Neural cell (in vitro differentiated cells): ENCODE measurements at regions not wholly inside any gene's neighbourhood (a gene's known extent, or its start where the extent isn't known, plus 50 kb on each side); places are given as distances from the start of the nearest gene placed in this dataset.

ENCODE experiments used
- H2AFZ ChIP-seq: fragments of 200-600, 300-800 bp; sonication (generic), shearing (Covaris generic); 2 replicates; pipeline ENCODE4 v1.6.0; 2014; ENCODE audit warnings: low read depth, mild to moderate bottlenecking, antibody characterized with exemption, low read length, moderate library complexity
- H3F3A ChIP-seq: fragments of 200-600 bp; shearing (Covaris generic); 2 replicates; pipeline ENCODE4 v1.6.1; 2016; ENCODE audit warnings: mild to moderate bottlenecking, moderate library complexity, mixed read lengths, antibody characterized with exemption, low read length; ENCODE audit not compliant: insufficient read depth, poor library complexity, severe bottlenecking
- H3K27ac ChIP-seq: fragments of 200-600, 300-800 bp; sonication (generic), shearing (Covaris generic); 2 replicates; pipeline ENCODE4 v1.5.1; 2014; ENCODE audit warnings: mild to moderate bottlenecking, low read length, moderate library complexity
- H3K27me3 ChIP-seq: fragments of 300-800, 200-600 bp; sonication (generic), shearing (Covaris generic); 2 replicates; pipeline ENCODE4 v1.6.0; 2014; ENCODE audit warnings: mild to moderate bottlenecking, low read depth, low read length, moderate library complexity; ENCODE audit not compliant: insufficient read depth
- H3K36me3 ChIP-seq: fragments of 300-800, 200-600 bp; sonication (generic), shearing (Covaris generic); 2 replicates; pipeline ENCODE4 v1.5.1; 2014; ENCODE audit warnings: mild to moderate bottlenecking, antibody characterized with exemption, low read length, moderate library complexity; ENCODE audit not compliant: insufficient read depth
- H3K4me2 ChIP-seq: fragments of 300-800, 200-600 bp; sonication (generic), shearing (Covaris generic); 2 replicates; pipeline ENCODE4 v1.6.0; 2014; ENCODE audit warnings: mild to moderate bottlenecking, low read length
- H3K4me3 ChIP-seq: fragments of 300-800, 200-600 bp; sonication (generic), shearing (Covaris generic); 2 replicates; pipeline ENCODE4 v1.5.1; 2014; ENCODE audit warnings: mild to moderate bottlenecking, low read length, moderate library complexity
- H3K79me2 ChIP-seq: fragments of 200-600 bp; shearing (Covaris generic); replicated peaks from 2 replicates; pipeline ENCODE4 v1.6.0; 2014; ENCODE audit warnings: mild to moderate bottlenecking, low read length, moderate library complexity; ENCODE audit not compliant: insufficient read depth
- H3K9ac ChIP-seq: fragments of 300-800, 200-600 bp; sonication (generic), shearing (Covaris generic); 2 replicates; pipeline ENCODE4 v1.6.1; 2016; ENCODE audit warnings: mild to moderate bottlenecking, low read length, mixed read lengths
- H3K9me2 ChIP-seq: fragments of 200-600 bp; shearing (Covaris generic); 2 replicates; pipeline ENCODE4 v1.6.1; 2016; ENCODE audit warnings: mild to moderate bottlenecking, low read length, mixed read lengths; ENCODE audit not compliant: insufficient read depth
- H3K9me3 ChIP-seq: fragments of 200-600, 300-800 bp; sonication (generic), shearing (Covaris generic); 2 replicates; pipeline ENCODE4 v1.6.1; 2016; ENCODE audit warnings: mild to moderate bottlenecking, mixed run types, low read length, moderate library complexity, mixed read lengths
- H4K20me1 ChIP-seq: fragments of 200-600 bp; shearing (Covaris generic); 2 replicates; pipeline ENCODE4 v1.6.1; 2016; ENCODE audit warnings: mild to moderate bottlenecking, mixed run types; ENCODE audit not compliant: insufficient read depth
- EP300 ChIP-seq: fragments of 450-650 bp; conservative IDR thresholded peaks from 2 replicates; pipeline ENCODE4 v1.6.1; 2014; ENCODE audit warnings: antibody characterized with exemption, mild to moderate bottlenecking, moderate library complexity; ENCODE audit not compliant: poor library complexity, severe bottlenecking
- EZH2 ChIP-seq: fragments of 200-600, 300-800 bp; shearing (Covaris generic), sonication (generic); IDR thresholded peaks from 2 replicates; pipeline ENCODE4 v1.6.1; 2014; ENCODE audit warnings: antibody characterized with exemption, low read length, borderline replicate concordance, mild to moderate bottlenecking; ENCODE audit not compliant: insufficient read depth, poor library complexity, severe bottlenecking
- MXI1 ChIP-seq: fragments of 450-650 bp; conservative IDR thresholded peaks from 2 replicates; pipeline ENCODE4 v1.6.1; 2014; ENCODE audit warnings: antibody characterized with exemption, mild to moderate bottlenecking; ENCODE audit not compliant: poor library complexity, severe bottlenecking
- POLR2AphosphoS5 ChIP-seq: IDR thresholded peaks from 2 replicates; pipeline ENCODE4 v1.6.1; 2012
- RAD21 ChIP-seq: fragments of 450-650 bp; conservative IDR thresholded peaks from 2 replicates; pipeline ENCODE4 v1.6.1; 2014; ENCODE audit warnings: antibody characterized with exemption, mild to moderate bottlenecking, moderate library complexity
- SMC3 ChIP-seq: fragments of 450-650 bp; conservative IDR thresholded peaks from 2 replicates; pipeline ENCODE4 v1.6.1; 2014; ENCODE audit warnings: antibody characterized with exemption, mild to moderate bottlenecking, moderate library complexity; ENCODE audit not compliant: poor library complexity
- TAF1 ChIP-seq: IDR thresholded peaks from 2 replicates; pipeline ENCODE4 v1.6.1; 2012; ENCODE audit warnings: low read depth
- TF ChIP-seq, protein P1 (sequence below): fragments of 450-650 bp; IDR thresholded peaks from 2 replicates; pipeline ENCODE4 v1.5.1; 2014; ENCODE audit warnings: antibody characterized with exemption, mild to moderate bottlenecking, moderate library complexity; ENCODE audit not compliant: poor library complexity, severe bottlenecking
- TF ChIP-seq, protein P2 (sequence below): IDR thresholded peaks from 2 replicates; pipeline ENCODE4 v1.6.1; 2012; ENCODE audit warnings: borderline replicate concordance

DNA sequence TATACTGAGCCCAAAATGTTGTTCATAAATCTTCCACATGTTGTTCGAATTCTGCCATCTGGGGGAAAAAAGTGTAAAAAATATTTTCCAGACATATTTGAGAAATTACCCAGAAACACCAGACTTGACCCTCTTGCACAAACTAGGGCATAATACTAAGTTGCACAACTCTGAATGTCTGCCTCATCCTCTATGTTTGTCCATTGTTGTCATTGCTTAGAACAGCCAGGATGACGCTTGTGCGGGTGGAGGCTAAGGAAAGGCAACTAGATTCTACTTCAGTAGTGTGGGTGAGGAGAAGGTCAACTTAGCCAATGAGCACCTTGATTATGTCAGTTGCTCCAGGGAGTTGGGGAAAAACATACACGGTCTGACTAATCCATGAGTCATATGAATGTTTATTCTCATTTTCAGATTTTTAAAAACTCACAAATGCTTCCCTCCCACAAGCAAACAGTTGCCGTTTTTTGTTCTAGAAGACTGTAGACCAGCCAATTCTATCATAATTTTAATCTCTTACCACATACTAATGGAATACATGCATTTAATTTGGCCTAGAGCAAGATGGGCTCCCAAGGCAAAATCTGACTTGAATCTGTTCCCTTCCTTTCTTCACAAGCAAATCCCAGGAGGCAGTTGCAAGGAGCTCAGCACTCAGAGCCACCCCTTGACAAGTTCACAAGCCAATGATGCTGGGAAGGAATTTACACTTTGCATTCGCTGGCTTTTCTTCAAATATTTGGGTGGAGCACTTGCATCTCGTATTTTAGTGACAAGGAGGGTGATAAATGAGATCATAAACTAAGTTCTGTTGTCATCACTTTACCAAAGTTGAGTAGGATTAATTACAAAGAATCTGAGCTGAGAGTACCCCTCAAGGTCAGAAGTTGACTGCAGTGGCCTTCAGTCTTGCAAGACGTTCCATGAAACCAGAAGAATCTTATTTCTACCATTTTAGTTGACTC is 163.2 kb upstream of the TWIST2 start:
- H2AFZ ChIP-seq, result no peak overlapping the region
- H3K4me3 ChIP-seq, result no peak overlapping the region
- no peaks in the 10 kb centered on the region for H3F3A ChIP-seq
- H3K4me2 ChIP-seq, result no peak overlapping the region
- no peak overlapping the region for H3K9ac ChIP-seq
- H3K27ac ChIP-seq, result no peak overlapping the region
- no peaks in the 10 kb centered on the region for H4K20me1 ChIP-seq
- H3K9me2 ChIP-seq, result no peaks in the 10 kb centered on the region
- no peaks in the 10 kb centered on the region for H3K36me3 ChIP-seq
- no peaks in the 10 kb centered on the region for H3K27me3 ChIP-seq
- no peaks in the 10 kb centered on the region for H3K9me3 ChIP-seq
- no peaks in the 10 kb centered on the region for H3K79me2 ChIP-seq
- TF ChIP-seq, protein P1, sequence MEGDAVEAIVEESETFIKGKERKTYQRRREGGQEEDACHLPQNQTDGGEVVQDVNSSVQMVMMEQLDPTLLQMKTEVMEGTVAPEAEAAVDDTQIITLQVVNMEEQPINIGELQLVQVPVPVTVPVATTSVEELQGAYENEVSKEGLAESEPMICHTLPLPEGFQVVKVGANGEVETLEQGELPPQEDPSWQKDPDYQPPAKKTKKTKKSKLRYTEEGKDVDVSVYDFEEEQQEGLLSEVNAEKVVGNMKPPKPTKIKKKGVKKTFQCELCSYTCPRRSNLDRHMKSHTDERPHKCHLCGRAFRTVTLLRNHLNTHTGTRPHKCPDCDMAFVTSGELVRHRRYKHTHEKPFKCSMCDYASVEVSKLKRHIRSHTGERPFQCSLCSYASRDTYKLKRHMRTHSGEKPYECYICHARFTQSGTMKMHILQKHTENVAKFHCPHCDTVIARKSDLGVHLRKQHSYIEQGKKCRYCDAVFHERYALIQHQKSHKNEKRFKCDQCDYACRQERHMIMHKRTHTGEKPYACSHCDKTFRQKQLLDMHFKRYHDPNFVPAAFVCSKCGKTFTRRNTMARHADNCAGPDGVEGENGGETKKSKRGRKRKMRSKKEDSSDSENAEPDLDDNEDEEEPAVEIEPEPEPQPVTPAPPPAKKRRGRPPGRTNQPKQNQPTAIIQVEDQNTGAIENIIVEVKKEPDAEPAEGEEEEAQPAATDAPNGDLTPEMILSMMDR, result no peak
- no peak for TF ChIP-seq RAD21
- TF ChIP-seq, protein P2, sequence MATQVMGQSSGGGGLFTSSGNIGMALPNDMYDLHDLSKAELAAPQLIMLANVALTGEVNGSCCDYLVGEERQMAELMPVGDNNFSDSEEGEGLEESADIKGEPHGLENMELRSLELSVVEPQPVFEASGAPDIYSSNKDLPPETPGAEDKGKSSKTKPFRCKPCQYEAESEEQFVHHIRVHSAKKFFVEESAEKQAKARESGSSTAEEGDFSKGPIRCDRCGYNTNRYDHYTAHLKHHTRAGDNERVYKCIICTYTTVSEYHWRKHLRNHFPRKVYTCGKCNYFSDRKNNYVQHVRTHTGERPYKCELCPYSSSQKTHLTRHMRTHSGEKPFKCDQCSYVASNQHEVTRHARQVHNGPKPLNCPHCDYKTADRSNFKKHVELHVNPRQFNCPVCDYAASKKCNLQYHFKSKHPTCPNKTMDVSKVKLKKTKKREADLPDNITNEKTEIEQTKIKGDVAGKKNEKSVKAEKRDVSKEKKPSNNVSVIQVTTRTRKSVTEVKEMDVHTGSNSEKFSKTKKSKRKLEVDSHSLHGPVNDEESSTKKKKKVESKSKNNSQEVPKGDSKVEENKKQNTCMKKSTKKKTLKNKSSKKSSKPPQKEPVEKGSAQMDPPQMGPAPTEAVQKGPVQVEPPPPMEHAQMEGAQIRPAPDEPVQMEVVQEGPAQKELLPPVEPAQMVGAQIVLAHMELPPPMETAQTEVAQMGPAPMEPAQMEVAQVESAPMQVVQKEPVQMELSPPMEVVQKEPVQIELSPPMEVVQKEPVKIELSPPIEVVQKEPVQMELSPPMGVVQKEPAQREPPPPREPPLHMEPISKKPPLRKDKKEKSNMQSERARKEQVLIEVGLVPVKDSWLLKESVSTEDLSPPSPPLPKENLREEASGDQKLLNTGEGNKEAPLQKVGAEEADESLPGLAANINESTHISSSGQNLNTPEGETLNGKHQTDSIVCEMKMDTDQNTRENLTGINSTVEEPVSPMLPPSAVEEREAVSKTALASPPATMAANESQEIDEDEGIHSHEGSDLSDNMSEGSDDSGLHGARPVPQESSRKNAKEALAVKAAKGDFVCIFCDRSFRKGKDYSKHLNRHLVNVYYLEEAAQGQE, result no peak
- TF ChIP-seq EP300, result no peak
- no peak for TF ChIP-seq SMC3
- no peak for TF ChIP-seq EZH2
- no peak for TF ChIP-seq TAF1
- TF ChIP-seq MXI1, result no peak
- TF ChIP-seq POLR2AphosphoS5, result no peak

DNA sequence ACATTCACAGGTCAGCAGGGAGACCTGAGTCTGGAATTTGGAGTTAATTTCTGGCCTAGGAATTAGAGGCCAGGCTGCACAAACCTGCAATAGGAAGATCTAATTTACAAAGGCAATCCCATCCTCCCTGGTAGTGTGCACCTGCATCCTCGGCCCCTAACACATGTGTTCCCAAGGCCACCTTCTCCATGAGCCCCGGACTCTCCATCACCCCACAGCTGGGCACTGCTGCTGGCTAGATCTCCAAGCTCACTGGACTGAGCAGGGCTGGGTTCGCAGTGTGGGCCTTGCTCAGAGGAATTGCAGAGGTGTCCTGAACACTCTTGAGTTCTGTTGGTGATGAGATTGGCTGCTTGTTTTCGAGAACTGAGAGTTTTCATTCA is 162.6 kb upstream of the TWIST2 start:
- H3K4me3 ChIP-seq, result no peak overlapping the region
- H3K79me2 ChIP-seq, result no peaks in the 10 kb centered on the region
- no peak for TF ChIP-seq MXI1
- TF ChIP-seq, protein P1, result no peak
- TF ChIP-seq, protein P2, result no peak
- TF ChIP-seq TAF1, result no peak
- no peak for TF ChIP-seq EP300
- no peak for TF ChIP-seq POLR2AphosphoS5
- no peak for TF ChIP-seq RAD21
- no peak for TF ChIP-seq SMC3
- no peak for TF ChIP-seq EZH2
- H3K9ac ChIP-seq, result no peak overlapping the region
- no peak overlapping the region for H2AFZ ChIP-seq
- no peaks in the 10 kb centered on the region for H3K36me3 ChIP-seq
- H3K9me2 ChIP-seq, result no peaks in the 10 kb centered on the region
- no peak overlapping the region for H3K4me2 ChIP-seq
- H3F3A ChIP-seq, result no peaks in the 10 kb centered on the region
- H3K27me3 ChIP-seq, result no peaks in the 10 kb centered on the region
- H4K20me1 ChIP-seq, result no peaks in the 10 kb centered on the region
- H3K27ac ChIP-seq, result no peak overlapping the region
- no peaks in the 10 kb centered on the region for H3K9me3 ChIP-seq
